Kidney epithelial cell (primary cell): ENCODE measurements at regions not wholly inside any gene's neighbourhood (a gene's known extent, or its start where the extent isn't known, plus 50 kb on each side); places are given as distances from the start of the nearest gene placed in this dataset.
"Not testable (repeated sequence)": the region's sequence is repeated elsewhere in the genome, so short reads cannot be mapped to it uniquely, and the experiment has no call there.

ENCODE experiments used
- DNase-seq: peaks from one replicate; pipeline ENCODE4 v3.0.0-alpha.2; 2010; ENCODE audit warnings: low read depth
- H3K27me3 ChIP-seq: 2 replicates; pipeline ENCODE4 v1.6.0; 2011; ENCODE audit warnings: low read length; ENCODE audit not compliant: control insufficient read depth, insufficient read depth
- H3K36me3 ChIP-seq: 2 replicates; pipeline ENCODE4 v1.5.1; 2011; ENCODE audit warnings: low read length; ENCODE audit not compliant: control insufficient read depth, insufficient read depth
- H3K4me3 ChIP-seq: 2 replicates; pipeline ENCODE4 v1.5.1; 2011; ENCODE audit warnings: low read depth, mild to moderate bottlenecking, control low read depth, low read length
- TF ChIP-seq, protein P1 (sequence below): IDR thresholded peaks from 2 replicates; pipeline ENCODE4 v1.5.1; 2011; ENCODE audit warnings: mild to moderate bottlenecking, moderate library complexity, low read length, control low read depth, inconsistent platforms; ENCODE audit not compliant: insufficient read depth, poor library complexity, severe bottlenecking

DNA sequence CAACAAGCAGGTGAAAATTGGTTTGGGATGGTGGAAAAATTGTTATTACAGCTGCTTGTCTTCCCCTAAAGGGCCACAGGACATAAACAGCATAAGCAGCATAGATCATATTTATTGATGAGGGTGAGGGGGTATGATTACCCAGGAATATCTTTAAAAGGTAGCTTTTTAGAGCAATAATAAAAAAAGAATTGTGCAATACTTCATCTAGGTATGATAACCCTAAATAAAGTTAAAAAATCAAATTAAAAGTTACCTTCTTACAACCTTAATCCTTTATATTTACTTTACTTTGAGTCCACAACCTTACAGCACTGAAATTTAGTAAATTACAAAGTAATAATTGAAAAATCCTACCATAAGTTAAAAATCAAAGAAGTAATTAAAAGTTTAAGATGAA is 653.3 kb upstream of the RGS18 start:
- no peak for DNase-seq
- Histone ChIP-seq H3K27me3 (no peaks in the 10 kb centered on the region), H3K4me3 (no peak overlapping the region), H3K36me3 (no peaks in the 10 kb centered on the region)
- TF ChIP-seq, protein P1, sequence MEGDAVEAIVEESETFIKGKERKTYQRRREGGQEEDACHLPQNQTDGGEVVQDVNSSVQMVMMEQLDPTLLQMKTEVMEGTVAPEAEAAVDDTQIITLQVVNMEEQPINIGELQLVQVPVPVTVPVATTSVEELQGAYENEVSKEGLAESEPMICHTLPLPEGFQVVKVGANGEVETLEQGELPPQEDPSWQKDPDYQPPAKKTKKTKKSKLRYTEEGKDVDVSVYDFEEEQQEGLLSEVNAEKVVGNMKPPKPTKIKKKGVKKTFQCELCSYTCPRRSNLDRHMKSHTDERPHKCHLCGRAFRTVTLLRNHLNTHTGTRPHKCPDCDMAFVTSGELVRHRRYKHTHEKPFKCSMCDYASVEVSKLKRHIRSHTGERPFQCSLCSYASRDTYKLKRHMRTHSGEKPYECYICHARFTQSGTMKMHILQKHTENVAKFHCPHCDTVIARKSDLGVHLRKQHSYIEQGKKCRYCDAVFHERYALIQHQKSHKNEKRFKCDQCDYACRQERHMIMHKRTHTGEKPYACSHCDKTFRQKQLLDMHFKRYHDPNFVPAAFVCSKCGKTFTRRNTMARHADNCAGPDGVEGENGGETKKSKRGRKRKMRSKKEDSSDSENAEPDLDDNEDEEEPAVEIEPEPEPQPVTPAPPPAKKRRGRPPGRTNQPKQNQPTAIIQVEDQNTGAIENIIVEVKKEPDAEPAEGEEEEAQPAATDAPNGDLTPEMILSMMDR = no peak

DNA sequence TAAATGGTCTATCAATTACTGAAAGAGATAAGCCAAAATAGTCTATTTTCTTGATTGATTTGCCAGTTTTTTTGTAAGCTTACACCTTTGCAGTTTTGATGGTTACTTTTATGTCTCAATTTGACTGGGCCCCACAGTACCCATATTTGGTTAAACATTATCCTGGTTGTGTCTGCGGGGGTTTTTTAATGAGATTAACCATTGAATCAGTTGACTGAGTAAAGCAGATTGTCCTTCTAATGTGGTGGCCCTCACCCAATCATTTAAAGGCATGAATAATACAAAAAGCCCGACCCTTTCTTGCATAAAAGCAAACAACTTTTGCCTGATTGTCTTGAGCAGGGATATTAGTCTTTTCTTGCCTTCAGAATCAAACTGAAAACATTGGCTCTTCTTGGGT is 650.0 kb upstream of the RGS18 start:
- peak; percentile 18 for DNase-seq

GRCh38 chr1:191511480-191511879 is 646.8 kb upstream of the RGS18 start:
- not testable (repeated sequence) for DNase-seq, H3K36me3 ChIP-seq

More for the DNA sequence above, 650.0 kb upstream of the RGS18 start:
- H3K4me3 ChIP-seq = no peak overlapping the region
- no peaks in the 10 kb centered on the region for H3K27me3 ChIP-seq
- H3K36me3 ChIP-seq = no peaks in the 10 kb centered on the region
- TF ChIP-seq, protein P1 = no peak

DNA sequence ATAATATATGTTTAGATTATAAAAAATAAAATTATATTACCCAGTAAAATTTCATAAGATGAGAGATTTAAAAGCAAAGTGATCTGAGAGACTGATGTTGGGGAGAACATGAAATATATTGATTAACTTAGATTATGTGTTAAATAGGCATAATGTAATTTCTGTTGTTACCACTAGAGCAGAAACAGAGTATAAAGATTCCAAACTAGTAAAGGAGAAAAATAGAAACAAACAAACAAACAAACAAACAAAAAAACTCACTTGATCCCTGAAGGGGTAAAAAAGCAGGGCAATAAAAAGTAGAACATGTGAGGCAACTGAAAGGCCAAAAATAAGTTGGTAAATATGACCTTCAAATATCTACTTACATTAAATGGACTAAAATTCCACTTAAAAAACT is 640.4 kb upstream of the RGS18 start:
- no peak for DNase-seq
- Histone ChIP-seq H3K27me3 (no peaks in the 10 kb centered on the region), H3K4me3 (no peak overlapping the region), H3K36me3 (no peaks in the 10 kb centered on the region)
- TF ChIP-seq, protein P1 = no peak

More at GRCh38 chr1:191511480-191511879, 646.8 kb upstream of the RGS18 start:
- not testable (repeated sequence) for H3K4me3 ChIP-seq, H3K27me3 ChIP-seq

DNA sequence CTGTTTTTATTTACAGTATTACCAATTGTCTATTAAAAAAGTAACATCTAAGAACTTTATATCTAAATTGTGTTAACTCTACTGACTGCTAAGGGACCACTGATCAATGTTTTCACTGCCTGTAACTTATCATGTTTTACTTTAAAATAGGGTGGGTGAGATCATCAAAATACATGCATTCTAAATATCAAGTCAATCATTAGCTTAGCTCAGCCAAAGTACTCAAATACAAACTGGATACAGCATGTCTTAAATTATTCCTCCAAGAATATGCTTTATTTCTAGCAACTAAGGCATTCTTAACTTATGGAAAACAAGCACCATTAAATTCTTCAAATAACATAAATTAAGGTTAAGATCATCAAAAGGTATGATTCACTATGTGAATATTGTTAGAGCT is 638.7 kb upstream of the RGS18 start:
- TF ChIP-seq, protein P1 = no peak
- H3K4me3 ChIP-seq = no peak overlapping the region
- DNase-seq = no peak
- no peaks in the 10 kb centered on the region for H3K36me3 ChIP-seq
- no peaks in the 10 kb centered on the region for H3K27me3 ChIP-seq

DNA sequence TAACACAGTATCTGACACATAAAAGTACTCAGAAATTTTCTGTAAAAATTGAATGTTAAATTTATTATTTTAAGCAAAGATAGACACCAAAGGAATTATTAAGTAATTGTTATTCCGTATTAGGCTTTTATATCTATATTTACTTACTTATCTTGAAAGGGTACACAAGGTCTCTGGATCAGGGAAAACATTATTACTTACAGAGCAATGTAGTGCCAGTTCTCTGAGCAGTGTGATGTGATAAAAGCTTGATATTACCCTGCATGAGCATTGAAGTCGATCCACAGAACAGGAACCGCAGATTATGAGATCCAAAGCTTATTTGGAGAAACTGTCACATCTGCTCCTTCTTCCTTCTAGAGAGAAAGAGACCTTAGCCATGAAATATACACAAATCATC is 637.9 kb upstream of the RGS18 start:
- Histone ChIP-seq H3K36me3 (no peaks in the 10 kb centered on the region), H3K27me3 (no peaks in the 10 kb centered on the region), H3K4me3 (no peak overlapping the region)
- no peak for DNase-seq
- TF ChIP-seq, protein P1 = no peak

- H3K27me3 ChIP-seq, H3K36me3 ChIP-seq, H3K4me3 ChIP-seq, DNase-seq: not testable (repeated sequence)
Observed at GRCh38 chr1:191525944-191526343, 632.3 kb upstream of the RGS18 start.
